PC-3 (cell line): ENCODE measurements at regions not wholly inside any gene's neighbourhood (a gene's known extent, or its start where the extent isn't known, plus 50 kb on each side); places are given as distances from the start of the nearest gene placed in this dataset.

Experiments
- ATAC-seq: fragments of 200-7000 bp; cut with Tn5 transposase; 2 replicates; pipeline ENCODE4 v1.9.1; 2020; ENCODE audit warnings: mild to moderate bottlenecking, moderate library complexity
- BruUV-seq: library from RNA; stranded (reverse); fragments of 400-500 nt; replicated peaks from 2 replicates; lab custom pipeline; 2021; lab: Mats Ljungman, UMichigan
- CTCF ChIA-PET: fragments of 300-600 bp; sonication (Branson Sonifier 250); formaldehyde crosslinking; loops from one replicate; lab custom pipeline; 2022; ENCODE audit warnings: antibody characterized with exemption; lab: Charles Lee
- POLR2A ChIA-PET: fragments of 300-600 bp; sonication (Branson Sonifier 250); formaldehyde crosslinking; loops from one replicate; lab custom pipeline; 2022; ENCODE audit warnings: antibody characterized with exemption; ENCODE audit not compliant: unreplicated experiment; lab: Charles Lee
- DNase-seq: peaks from one replicate; pipeline ENCODE4 v3.0.0-alpha.2; 2015
- H2AFZ ChIP-seq: fragments of 300-600 bp; sonication (generic); 2 replicates; pipeline ENCODE4 v1.6.0; 2016; ENCODE audit warnings: antibody characterized with exemption, low read length
- H3F3A ChIP-seq: fragments of 300-600 bp; sonication (generic); one replicate; pipeline ENCODE4 v1.6.0; 2017; ENCODE audit warnings: antibody characterized with exemption, low read length, control low read depth, mild to moderate bottlenecking; ENCODE audit not compliant: unreplicated experiment
- H3K27ac ChIP-seq: fragments of 300-600 bp; sonication (generic); 2 replicates; pipeline ENCODE4 v1.5.1; 2016; ENCODE audit warnings: mild to moderate bottlenecking, low read length
- H3K27me3 ChIP-seq: fragments of 300-600 bp; sonication (generic); 2 replicates; pipeline ENCODE4 v1.6.1; 2016; ENCODE audit warnings: low read length, mixed read lengths
- H3K36me3 ChIP-seq: fragments of 300-600 bp; sonication (generic); 2 replicates; pipeline ENCODE4 v1.6.1; 2016; ENCODE audit warnings: low read depth, mixed run types, low read length, mixed read lengths
- H3K4me1 ChIP-seq: fragments of 300-600 bp; sonication (generic); 2 replicates; pipeline ENCODE4 v1.5.1; 2016; ENCODE audit warnings: low read length; ENCODE audit not compliant: insufficient read depth
- H3K4me2 ChIP-seq: fragments of 300-600 bp; sonication (generic); 2 replicates; pipeline ENCODE4 v1.6.0; 2016; ENCODE audit warnings: low read length
- H3K4me3 ChIP-seq: fragments of 300-600 bp; sonication (generic); 2 replicates; pipeline ENCODE4 v1.5.1; 2016; ENCODE audit warnings: mild to moderate bottlenecking, low read length, mixed read lengths
- H3K79me2 ChIP-seq: fragments of 300-600 bp; sonication (generic); 2 replicates; pipeline ENCODE4 v1.6.1; 2017; ENCODE audit warnings: low read length, mixed read lengths
- H3K9ac ChIP-seq: fragments of 300-600 bp; sonication (generic); 2 replicates; pipeline ENCODE4 v1.6.0; 2016; ENCODE audit warnings: mild to moderate bottlenecking, low read length
- H3K9me2 ChIP-seq: fragments of 300-600 bp; sonication (generic); replicated peaks from 2 replicates; pipeline ENCODE4 v1.6.1; 2016; ENCODE audit warnings: mixed run types, low read length, mixed read lengths
- H3K9me3 ChIP-seq: fragments of 300-600 bp; sonication (generic); 2 replicates; pipeline ENCODE4 v1.6.1; 2016; ENCODE audit warnings: low read length, mixed read lengths
- H4K20me1 ChIP-seq: fragments of 300-600 bp; sonication (generic); 2 replicates; pipeline ENCODE4 v1.6.1; 2016; ENCODE audit warnings: low read length, mixed read lengths
- CTCF ChIP-seq: fragments of 300-600 bp; sonication (generic); conservative IDR thresholded peaks from 2 replicates; pipeline ENCODE4 v1.5.1; 2017; ENCODE audit warnings: antibody characterized with exemption, low read depth, mild to moderate bottlenecking, low read length
- EZH2 ChIP-seq: fragments of 300-600 bp; sonication (generic); IDR thresholded peaks from one replicate; pipeline ENCODE4 v1.6.1; 2017; ENCODE audit warnings: antibody characterized with exemption, mild to moderate bottlenecking, low read length; ENCODE audit not compliant: unreplicated experiment
- EZH2phosphoT487 ChIP-seq: fragments of 300-600 bp; sonication (generic); IDR thresholded peaks from 2 replicates; pipeline ENCODE4 v1.6.1; 2018; ENCODE audit warnings: mild to moderate bottlenecking, antibody characterized with exemption, low read length, borderline replicate concordance
- intact Hi-C: fragments of 100-400 bp; cut with micrococcal nuclease; formaldehyde crosslinking; loops from 2 replicates; pipeline ENCODE4 v1.9.0; 2023

GRCh38 chr2:8215982-8216381 lies 465.9 kb upstream of the ID2 start:
- Histone ChIP-seq H4K20me1 (no peaks in the 10 kb centered on the region), H3K27me3 (no peaks in the 10 kb centered on the region), H3K79me2 (no peaks in the 10 kb centered on the region), H3F3A (no peaks in the 10 kb centered on the region), H3K36me3 (no peaks in the 10 kb centered on the region; the same call in 1 of the 2 replicates), H3K4me2 (no peak overlapping the region), H2AFZ (no peak overlapping the region), H3K9ac (no peak overlapping the region), H3K4me3 (no peak overlapping the region), H3K27ac (no peak overlapping the region), H3K9me3 (no peaks in the 10 kb centered on the region), H3K9me2 (no peaks in the 10 kb centered on the region), H3K4me1 (peaks cover 5% of the 10 kb centered on the region)
- no peak for DNase-seq
- BruUV-seq, result no TSS peak
- ChIA-PET POLR2A (no interaction called here), CTCF (no interaction called here)
- TF ChIP-seq CTCF (no peak), EZH2phosphoT487 (no peak), EZH2 (no peak)
- intact Hi-C loops, result no loop called here
- ATAC-seq, result no peak

GRCh38 chr2:8216397-8216796 lies 465.5 kb upstream of the ID2 start:
- Histone ChIP-seq H3K9me3 (no peaks in the 10 kb centered on the region), H3K4me2 (no peak overlapping the region), H3K4me3 (no peak overlapping the region), H3K9ac (no peak overlapping the region), H3K27me3 (no peaks in the 10 kb centered on the region), H3K79me2 (no peaks in the 10 kb centered on the region), H4K20me1 (no peaks in the 10 kb centered on the region), H3F3A (no peaks in the 10 kb centered on the region), H2AFZ (no peak overlapping the region), H3K36me3 (no peaks in the 10 kb centered on the region; the same call in 1 of the 2 replicates), H3K27ac (no peak overlapping the region), H3K9me2 (no peaks in the 10 kb centered on the region), H3K4me1 (peaks cover 5% of the 10 kb centered on the region)
- POLR2A ChIA-PET, result no interaction called here
- no peak for TF ChIP-seq EZH2phosphoT487
- TF ChIP-seq EZH2, result no peak
- no peak for TF ChIP-seq CTCF
- intact Hi-C loops, result no loop called here
- BruUV-seq, result no TSS peak
- ATAC-seq (no peak), DNase-seq (no peak)
- CTCF ChIA-PET, result no interaction called here

- CTCF ChIA-PET, result no interaction called here
Observed at GRCh38 chr2:8217468-8218030, 464.3 kb upstream of the ID2 start.

More at GRCh38 chr2:8217468-8218030, 464.3 kb upstream of the ID2 start:
- H3K27me3 ChIP-seq, result no peaks in the 10 kb centered on the region
- H3K4me3 ChIP-seq, result no peak overlapping the region
- H3K27ac ChIP-seq, result no peak overlapping the region
- no peak overlapping the region for H3K9ac ChIP-seq
- H3K79me2 ChIP-seq, result no peaks in the 10 kb centered on the region
- H3K36me3 ChIP-seq, result no peaks in the 10 kb centered on the region
- no peaks in the 10 kb centered on the region for H3K9me3 ChIP-seq
- H3K9me2 ChIP-seq, result no peaks in the 10 kb centered on the region
- H4K20me1 ChIP-seq, result no peaks in the 10 kb centered on the region
- intact Hi-C loops, result no loop called here
- H3K4me1 ChIP-seq, result peaks cover 3% of the 10 kb centered on the region
- ATAC-seq, result no peak
- H2AFZ ChIP-seq, result no peak overlapping the region
- POLR2A ChIA-PET, result no interaction called here
- BruUV-seq, result no TSS peak
- TF ChIP-seq EZH2, result no peak
- no peak for TF ChIP-seq CTCF
- no peak for TF ChIP-seq EZH2phosphoT487
- no peaks in the 10 kb centered on the region for H3F3A ChIP-seq
- no peak for DNase-seq
- H3K4me2 ChIP-seq, result no peak overlapping the region
